ENCODE measurements at regions not wholly inside any gene's neighbourhood (a gene's known extent, or its start where the extent isn't known, plus 50 kb on each side); places are given as distances from the start of the nearest gene placed in this dataset.

DNA sequence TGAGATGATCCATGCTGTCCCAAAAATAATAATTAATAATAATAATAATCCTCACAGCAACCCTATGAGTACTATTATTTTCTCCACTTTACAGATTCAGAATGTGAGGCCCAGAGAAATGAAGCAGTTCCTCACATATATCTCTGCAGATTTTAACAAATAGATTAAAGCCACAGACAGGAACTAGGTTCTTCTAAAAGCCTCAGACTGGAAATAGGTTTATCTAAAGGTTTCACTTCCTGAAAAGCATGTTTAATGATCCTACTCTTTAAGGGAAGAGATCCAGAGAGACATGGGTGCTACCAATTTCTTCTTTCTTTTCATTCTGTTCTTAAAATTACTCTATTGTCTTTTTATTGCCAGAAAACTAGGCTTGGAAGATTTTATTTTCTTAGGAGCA lies 1079.4 kb upstream of the COX7C start:
- H2BK20ac ChIP-seq (ENCODE audit: low read length), result no peak overlapping the region
- no peak overlapping the region for H3K4me3 ChIP-seq (ENCODE audit: extremely low read depth in 1 of 4, insufficient read depth in 2 of 4, low read depth in 3 of 4, low read length in 4 of 4)
- H2BK5ac ChIP-seq (ENCODE audit: low read depth, low read length), result no peak overlapping the region
- H2AFZ ChIP-seq (ENCODE audit: low read length), result 0 out of 2 replicates have a peak overlapping the region, but pooled peaks have one; percentile 12
- H3K23ac ChIP-seq (ENCODE audit: insufficient read length), result no peak overlapping the region
- no peaks in the 10 kb centered on the region for H3K27me3 ChIP-seq (replicated peaks in 1 of 4; ENCODE audit: control insufficient read depth in 3 of 4, extremely low read depth in 1 of 4, insufficient read depth in 3 of 4, low read length in 3 of 4)
- H4K5ac ChIP-seq (ENCODE audit: insufficient read length, low read depth, low read length), result no peak overlapping the region
- H3K27ac ChIP-seq (ENCODE audit: low read depth, low read length), result no peak overlapping the region
- no peak overlapping the region for H3K56ac ChIP-seq (replicated peaks; ENCODE audit: insufficient read length, low read depth, low read length)
- H3K4me1 ChIP-seq (replicated peaks in 1 of 4; ENCODE audit: control insufficient read depth in 3 of 4, insufficient read depth in 4 of 4, low read length in 3 of 4), result no peaks in the 10 kb centered on the region
- H3K36me3 ChIP-seq (ENCODE audit: control insufficient read depth in 2 of 4, insufficient read depth in 4 of 4, low read length in 3 of 4), result no peaks in the 10 kb centered on the region
- no peak overlapping the region for H2BK12ac ChIP-seq (ENCODE audit: low read depth, low read length)
- H3K79me1 ChIP-seq (ENCODE audit: low read depth, low read length), result no peaks in the 10 kb centered on the region
- POLR2A ChIA-PET (ENCODE audit: partially characterized antibody), result no interaction called here
- H2AK5ac ChIP-seq (ENCODE audit: low read depth, low read length), result no peak overlapping the region
- H3K23me2 ChIP-seq (ENCODE audit: low read depth, low read length), result no peaks in the 10 kb centered on the region
- no peak overlapping the region for H2BK120ac ChIP-seq (replicated peaks; ENCODE audit: low read depth, low read length)
- H3K79me2 ChIP-seq (ENCODE audit: control insufficient read depth in 1 of 2, insufficient read depth in 2 of 2, low read length in 2 of 2), result no peaks in the 10 kb centered on the region
- H3K18ac ChIP-seq (ENCODE audit: extremely low read depth, low read length), result no peak overlapping the region
- no peak overlapping the region for H3K4me2 ChIP-seq (ENCODE audit: insufficient read depth in 1 of 2, low read depth in 2 of 2, low read length in 2 of 2)
- no peak for FAIRE-seq
- no peak overlapping the region for H3K4ac ChIP-seq (replicated peaks; ENCODE audit: insufficient read length, low read depth, low read length)
- no peak overlapping the region for H4K8ac ChIP-seq (ENCODE audit: extremely low read depth, insufficient read depth, low read length)
- H3K9me3 ChIP-seq (ENCODE audit: insufficient read depth in 2 of 2, low read depth in 1 of 2, low read length in 1 of 2), result no peaks in the 10 kb centered on the region
- H3K9ac ChIP-seq (replicated peaks in 1 of 4; ENCODE audit: extremely low read depth in 1 of 4, low read depth in 3 of 4, low read length in 3 of 4), result no peak overlapping the region
- CTCF ChIA-PET (ENCODE audit: partially characterized antibody), result no interaction called here
- no peak for DNase-seq (ENCODE audit: low read depth in 1 of 2, low spot score in 2 of 2)
- no peak overlapping the region for H3K14ac ChIP-seq (ENCODE audit: insufficient read length)
- no peak overlapping the region for H4K91ac ChIP-seq (replicated peaks; ENCODE audit: insufficient read length, low read length)
- no peak overlapping the region for H2BK15ac ChIP-seq (ENCODE audit: low read length)
- H4K20me1 ChIP-seq (replicated peaks in 1 of 2; ENCODE audit: control insufficient read depth in 1 of 2, insufficient read depth in 2 of 2, low read length in 2 of 2), result no peaks in the 10 kb centered on the region
- TF ChIP-seq, protein P1, sequence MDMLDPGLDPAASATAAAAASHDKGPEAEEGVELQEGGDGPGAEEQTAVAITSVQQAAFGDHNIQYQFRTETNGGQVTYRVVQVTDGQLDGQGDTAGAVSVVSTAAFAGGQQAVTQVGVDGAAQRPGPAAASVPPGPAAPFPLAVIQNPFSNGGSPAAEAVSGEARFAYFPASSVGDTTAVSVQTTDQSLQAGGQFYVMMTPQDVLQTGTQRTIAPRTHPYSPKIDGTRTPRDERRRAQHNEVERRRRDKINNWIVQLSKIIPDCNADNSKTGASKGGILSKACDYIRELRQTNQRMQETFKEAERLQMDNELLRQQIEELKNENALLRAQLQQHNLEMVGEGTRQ (IDR thresholded peaks at IDR 0.05; ENCODE audit: low read length), result no peak
- no peak for TF ChIP-seq NANOG (IDR thresholded peaks at IDR 0.05; ENCODE audit: insufficient read depth, low read depth, low read length, poor library complexity, severe bottlenecking)
- no peak for TF ChIP-seq SUZ12 (IDR thresholded peaks at IDR 0.05; ENCODE audit: low read length)
- TF ChIP-seq ZNF274 (IDR thresholded peaks at IDR 0.05; ENCODE audit: borderline replicate concordance, extremely low read depth, low read length), result no peak
- TF ChIP-seq, protein P2, sequence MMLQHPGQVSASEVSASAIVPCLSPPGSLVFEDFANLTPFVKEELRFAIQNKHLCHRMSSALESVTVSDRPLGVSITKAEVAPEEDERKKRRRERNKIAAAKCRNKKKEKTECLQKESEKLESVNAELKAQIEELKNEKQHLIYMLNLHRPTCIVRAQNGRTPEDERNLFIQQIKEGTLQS (IDR thresholded peaks at IDR 0.05; ENCODE audit: insufficient read depth, low read depth, low read length), result no peak
- TF ChIP-seq KDM1A (IDR thresholded peaks at IDR 0.05; ENCODE audit: borderline replicate concordance, low read length), result no peak
- no peak for TF ChIP-seq TBP (IDR thresholded peaks at IDR 0.05; ENCODE audit: low read depth, low read length)
- no peak for TF ChIP-seq SIX5 (IDR thresholded peaks at IDR 0.05; ENCODE audit: low read depth, low read length)
- TF ChIP-seq CBX5 (IDR thresholded peaks at IDR 0.05; ENCODE audit: low read depth, low read length), result no peak
- TF ChIP-seq SAP30 (IDR thresholded peaks at IDR 0.05; ENCODE audit: insufficient read depth, insufficient replicate concordance, low read length), result no peak
- no peak for TF ChIP-seq CHD2 (IDR thresholded peaks at IDR 0.05; ENCODE audit: low read length)
- no peak for TF ChIP-seq SRF (IDR thresholded peaks at IDR 0.05; ENCODE audit: low read depth, low read length)
- TF ChIP-seq RXRA (IDR thresholded peaks at IDR 0.05; ENCODE audit: insufficient read depth, low read depth, low read length), result no peak
- no peak for TF ChIP-seq SP2 (IDR thresholded peaks at IDR 0.05; ENCODE audit: low read length)

All from H1 (cell line).